Fibroblast of pulmonary artery (primary cell): ENCODE measurements at regions not wholly inside any gene's neighbourhood (a gene's known extent, or its start where the extent isn't known, plus 50 kb on each side); places are given as distances from the start of the nearest gene placed in this dataset.
"Not testable (repeated sequence)": the region's sequence is repeated elsewhere in the genome, so short reads cannot be mapped to it uniquely, and the experiment has no call there.

Experiments used
- DNase-seq: peaks from one replicate; pipeline ENCODE4 v3.0.0-alpha.2; 2010; ENCODE audit warnings: low read depth
- H3K4me3 ChIP-seq: replicated peaks from 2 replicates; pipeline ENCODE4 v1.5.1; 2011; ENCODE audit warnings: low read depth, mild to moderate bottlenecking, control low read depth, low read length, moderate library complexity
- CTCF ChIP-seq: IDR thresholded peaks from 2 replicates; pipeline ENCODE4 v1.5.1; 2011; ENCODE audit warnings: mild to moderate bottlenecking, control low read depth, low read length, inconsistent platforms; ENCODE audit errors: missing control alignments

- no peak overlapping the region for H3K4me3 ChIP-seq
- no peak for DNase-seq
- TF ChIP-seq CTCF, result no peak
These were observed 364.8 kb downstream of the TMEM121 start for GRCh38 chr14:105891221-105891602.

- TF ChIP-seq CTCF, result no peak
These were observed 365.5 kb downstream of the TMEM121 start for GRCh38 chr14:105891631-105892452.

DNA sequence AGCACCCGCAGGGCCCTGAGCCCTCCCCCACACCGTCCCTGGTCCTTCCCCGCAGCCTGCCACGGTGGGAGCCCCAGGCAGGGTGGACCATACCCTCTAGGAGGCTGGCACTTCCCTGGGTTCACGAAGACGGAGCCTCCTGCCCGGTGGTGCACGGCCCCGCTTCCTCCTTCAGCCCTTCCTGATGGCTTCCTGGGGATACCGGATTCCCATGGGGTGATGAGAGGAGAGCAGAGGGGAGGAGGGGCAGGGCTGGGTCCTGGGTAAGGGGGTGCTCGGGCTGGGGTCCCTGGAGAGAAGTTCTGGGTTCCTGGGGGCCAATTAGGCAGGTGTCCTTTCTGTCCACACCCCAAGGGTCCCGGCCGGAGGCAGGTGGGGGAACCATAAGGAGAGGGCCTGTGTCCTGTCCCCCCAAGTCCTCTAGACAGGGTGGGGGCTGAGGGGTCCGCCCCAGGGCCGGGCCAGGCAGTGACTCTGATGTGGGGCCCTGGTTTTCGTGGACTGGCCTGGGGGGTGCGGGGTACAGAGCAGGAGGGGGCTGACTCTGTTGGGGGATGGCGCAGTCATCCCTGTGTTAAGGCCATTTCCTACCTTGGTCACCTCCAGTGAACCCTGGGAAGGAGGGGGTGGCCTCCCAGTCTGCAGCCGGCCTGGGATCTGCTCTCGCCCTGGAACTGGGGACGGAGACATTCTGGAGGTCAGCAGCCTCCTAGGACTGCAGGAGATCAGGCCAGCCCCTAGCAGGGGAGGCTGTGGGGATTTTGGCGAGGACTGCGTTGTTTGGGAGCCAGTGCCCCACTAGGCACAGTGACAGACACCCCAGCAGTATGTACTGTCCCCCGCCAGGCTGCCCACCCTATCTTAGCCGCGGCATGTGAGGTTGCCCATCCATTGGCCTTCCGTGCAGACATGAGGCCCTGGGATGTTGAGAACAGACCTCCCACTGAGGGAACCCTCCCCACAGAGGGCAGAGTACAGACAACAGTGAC is 366.4 kb downstream of the TMEM121 start:
- H3K4me3 ChIP-seq, DNase-seq: not testable (repeated sequence)

More at GRCh38 chr14:105891631-105892452, 365.5 kb downstream of the TMEM121 start:
- no peak for DNase-seq
- no peak overlapping the region for H3K4me3 ChIP-seq

DNA sequence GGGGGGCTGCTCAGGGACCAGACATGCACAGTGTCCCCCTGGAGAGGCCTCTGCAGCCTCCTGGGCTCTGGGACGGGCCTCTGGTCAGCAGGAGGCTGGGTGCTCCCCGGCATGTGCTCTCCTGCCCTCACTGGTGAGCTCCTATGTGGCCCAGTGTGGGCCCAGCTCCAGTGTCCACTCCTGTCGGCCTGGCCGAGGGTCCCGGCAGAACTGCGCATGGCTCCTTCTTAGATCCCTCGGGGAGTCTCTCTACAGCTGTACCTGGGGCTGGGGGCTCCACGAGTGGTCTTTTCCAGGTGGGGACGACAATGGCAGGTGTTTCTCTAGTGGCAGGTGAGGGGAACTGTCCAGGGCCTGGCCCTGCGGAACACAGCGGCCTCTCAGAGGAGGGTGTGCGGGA is 367.3 kb downstream of the TMEM121 start:
- not testable (repeated sequence) for H3K4me3 ChIP-seq, DNase-seq

DNA sequence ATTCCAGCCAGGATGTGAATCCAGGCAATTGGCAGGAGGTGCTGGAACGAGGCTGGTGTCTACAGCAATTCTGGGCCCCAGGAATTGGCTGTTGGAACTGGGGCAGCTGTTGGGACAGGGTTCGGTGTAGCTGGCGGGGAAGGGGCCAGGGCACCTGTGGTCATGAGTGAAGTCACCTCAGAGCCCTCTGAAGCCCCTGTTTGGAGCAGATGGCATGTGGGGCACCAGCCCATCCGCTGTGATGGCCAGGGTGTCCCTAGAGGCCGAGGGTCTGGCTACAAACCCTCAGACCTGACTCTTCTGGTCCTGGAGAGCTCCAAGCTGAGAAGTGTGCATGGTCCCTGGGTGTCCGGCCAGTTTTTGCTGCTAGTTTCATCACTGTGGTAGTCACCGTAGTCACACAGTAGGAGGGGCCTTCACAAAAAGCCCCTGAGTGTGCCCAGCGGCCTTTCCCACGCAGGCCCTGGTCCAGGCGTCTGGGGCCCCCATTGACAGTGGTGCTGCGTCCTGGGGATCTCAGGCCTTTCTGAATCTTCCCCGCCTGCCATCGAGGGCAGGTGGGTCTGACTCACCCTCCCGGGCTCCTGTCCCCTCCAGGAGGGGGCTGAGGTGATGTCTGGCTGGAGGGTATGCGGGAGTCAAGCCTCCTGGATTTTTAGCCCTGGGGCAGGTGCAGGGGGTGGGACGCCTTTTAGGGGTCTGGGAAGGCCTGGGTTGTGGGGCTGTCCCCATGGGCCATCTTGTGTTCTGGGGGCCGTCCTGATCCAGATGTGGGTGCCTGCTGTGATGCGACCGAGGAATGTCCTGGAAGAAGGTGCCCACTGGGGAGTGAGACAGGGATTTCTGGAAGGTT is 368.0 kb downstream of the TMEM121 start:
- no peak overlapping the region for H3K4me3 ChIP-seq
- DNase-seq, result no peak
- TF ChIP-seq CTCF, result no peak

- no peak overlapping the region for H3K4me3 ChIP-seq
- no peak for TF ChIP-seq CTCF
- DNase-seq, result no peak
These were observed 368.8 kb downstream of the TMEM121 start for GRCh38 chr14:105894978-105895881.

GRCh38 chr14:105896206-105896605 is 369.8 kb downstream of the TMEM121 start:
- not testable (repeated sequence) for DNase-seq, H3K4me3 ChIP-seq

GRCh38 chr14:105896961-105897724 is 370.8 kb downstream of the TMEM121 start:
- not testable (repeated sequence) for H3K4me3 ChIP-seq, DNase-seq
